Hypothalamus (tissue), 51 donors: ENCODE measurements at regions not wholly inside any gene's neighbourhood (a gene's known extent, or its start where the extent isn't known, plus 50 kb on each side); places are given as distances from the start of the nearest gene placed in this dataset.

Experiments used
- DNase-seq, 51 donors: peaks; one replicate each; lab custom pipeline; 2025; lab: John Stamatoyannopoulos, UW

DNA sequence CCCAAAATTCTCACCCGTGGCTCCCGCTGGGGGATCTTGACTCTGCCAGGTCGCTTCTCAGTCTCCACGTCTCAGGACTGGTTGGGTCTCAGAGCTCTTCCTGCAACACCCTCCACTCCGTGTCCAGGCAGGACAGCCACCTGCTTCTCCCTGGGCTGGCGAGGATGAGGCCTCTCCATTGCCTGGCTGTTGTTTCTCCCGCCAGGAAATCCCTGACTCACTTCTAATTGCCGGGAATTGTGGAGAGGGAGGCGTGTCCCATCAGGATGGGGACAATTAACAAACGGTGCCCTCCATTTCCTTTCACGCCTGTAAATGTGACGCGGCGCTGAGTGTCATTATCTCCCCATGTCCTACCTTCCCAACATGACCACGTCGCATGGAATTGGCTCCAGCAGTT lies 204.5 kb downstream of the RBFOX3 start:
- no peak for DNase-seq

DNA sequence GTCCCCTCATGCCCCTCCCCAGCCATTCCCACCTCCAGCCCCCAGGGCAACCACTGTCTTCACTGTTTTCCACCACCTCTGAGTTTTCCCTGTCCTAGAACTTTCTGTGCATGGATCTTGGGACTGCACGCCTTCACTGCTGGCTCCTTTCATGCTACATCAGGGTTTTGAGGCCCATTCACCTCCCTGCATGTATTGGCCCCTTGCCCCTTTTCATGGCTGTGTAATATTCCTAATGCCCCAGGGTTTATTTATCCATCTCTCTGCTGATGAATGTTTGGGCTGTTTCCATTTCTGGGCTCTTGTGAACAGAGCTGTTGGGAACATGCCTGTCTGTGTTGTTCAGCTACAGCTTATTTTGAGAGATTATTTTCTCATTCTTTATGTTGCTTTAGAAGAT lies 205.0 kb downstream of the RBFOX3 start:
- DNase-seq: no peak

DNA sequence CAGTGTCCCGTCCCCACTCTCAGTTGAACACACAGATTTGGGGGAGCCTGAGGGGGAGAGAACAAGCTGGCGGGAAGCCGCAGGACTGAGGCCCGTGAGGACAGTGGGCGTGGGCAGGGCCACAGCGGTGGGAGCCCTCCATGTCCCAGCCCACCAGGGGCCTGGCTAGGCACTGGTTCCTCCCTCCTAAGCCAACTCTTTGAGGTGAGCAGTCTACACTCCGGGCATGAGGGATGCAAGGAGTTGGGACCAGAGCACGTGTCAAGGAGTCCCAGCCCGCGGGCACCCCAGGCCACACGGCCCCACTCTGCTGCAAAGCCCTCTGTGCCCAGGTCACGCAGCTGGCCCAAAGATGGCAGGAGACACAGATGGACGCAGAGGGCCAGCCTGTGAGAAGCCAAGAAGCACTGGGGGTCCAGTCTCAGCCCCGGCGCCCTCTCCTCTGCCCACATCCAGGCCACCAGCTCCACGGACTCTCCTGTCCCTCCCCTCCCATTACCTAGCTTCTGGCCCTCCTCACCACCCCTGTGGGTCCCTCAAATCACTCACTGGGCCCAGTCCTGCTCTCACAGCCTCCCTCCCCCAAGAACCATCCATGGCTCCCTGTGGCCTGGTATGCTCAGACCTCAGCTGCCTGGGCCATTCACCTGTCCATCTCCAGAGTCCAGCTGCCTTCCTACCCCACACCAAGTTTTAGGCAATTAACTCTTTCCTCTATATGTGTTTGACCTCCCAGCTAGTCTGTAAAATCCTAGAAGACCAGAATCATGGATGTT lies 206.5 kb downstream of the RBFOX3 start:
- no peak for DNase-seq

DNA sequence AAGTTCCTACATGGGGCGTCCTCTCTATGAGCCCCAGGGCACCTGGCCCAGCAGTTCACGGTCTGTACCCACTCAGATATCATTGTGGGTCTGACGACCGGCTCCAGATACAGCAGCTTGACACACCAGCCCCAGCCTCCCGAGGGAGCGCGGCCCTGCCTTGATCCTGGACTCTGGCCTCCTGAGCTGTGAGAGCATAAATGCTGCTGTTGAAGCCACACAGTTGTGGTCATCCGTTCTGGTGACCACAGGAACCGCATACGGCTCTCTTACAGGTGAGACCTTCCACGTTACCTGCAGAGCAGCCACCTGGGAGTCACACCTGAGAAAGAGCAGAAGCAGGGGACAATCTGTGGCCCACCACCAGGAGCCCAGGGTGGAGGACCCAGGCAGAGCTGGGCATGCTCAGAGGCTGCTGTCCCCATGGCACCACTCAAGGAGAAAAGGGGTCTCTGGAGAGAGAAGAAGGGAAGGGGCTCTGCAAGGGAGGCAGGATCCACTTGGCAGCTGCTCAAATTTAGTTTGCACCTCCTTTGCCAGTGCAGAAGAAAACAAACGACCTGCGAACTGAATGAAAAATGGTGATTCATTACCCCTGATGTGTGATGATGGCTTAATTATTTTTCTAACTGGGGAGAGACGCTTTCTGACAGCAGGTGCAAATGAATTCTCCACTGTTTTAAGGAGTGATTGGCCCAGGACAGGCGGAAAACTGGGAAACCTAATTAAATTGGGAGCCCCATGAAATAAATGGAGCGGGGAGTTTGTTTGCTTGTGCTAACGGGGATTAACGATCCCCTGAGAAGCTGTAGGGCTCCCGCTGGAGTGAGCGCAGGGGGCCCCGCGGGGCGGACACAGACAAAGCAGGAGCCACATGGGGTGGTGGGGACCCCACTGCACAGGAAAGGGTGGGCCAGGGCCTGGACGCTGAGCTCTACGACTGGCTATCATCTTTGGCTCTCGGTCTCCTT lies 208.9 kb downstream of the RBFOX3 start:
- DNase-seq: no peak

DNA sequence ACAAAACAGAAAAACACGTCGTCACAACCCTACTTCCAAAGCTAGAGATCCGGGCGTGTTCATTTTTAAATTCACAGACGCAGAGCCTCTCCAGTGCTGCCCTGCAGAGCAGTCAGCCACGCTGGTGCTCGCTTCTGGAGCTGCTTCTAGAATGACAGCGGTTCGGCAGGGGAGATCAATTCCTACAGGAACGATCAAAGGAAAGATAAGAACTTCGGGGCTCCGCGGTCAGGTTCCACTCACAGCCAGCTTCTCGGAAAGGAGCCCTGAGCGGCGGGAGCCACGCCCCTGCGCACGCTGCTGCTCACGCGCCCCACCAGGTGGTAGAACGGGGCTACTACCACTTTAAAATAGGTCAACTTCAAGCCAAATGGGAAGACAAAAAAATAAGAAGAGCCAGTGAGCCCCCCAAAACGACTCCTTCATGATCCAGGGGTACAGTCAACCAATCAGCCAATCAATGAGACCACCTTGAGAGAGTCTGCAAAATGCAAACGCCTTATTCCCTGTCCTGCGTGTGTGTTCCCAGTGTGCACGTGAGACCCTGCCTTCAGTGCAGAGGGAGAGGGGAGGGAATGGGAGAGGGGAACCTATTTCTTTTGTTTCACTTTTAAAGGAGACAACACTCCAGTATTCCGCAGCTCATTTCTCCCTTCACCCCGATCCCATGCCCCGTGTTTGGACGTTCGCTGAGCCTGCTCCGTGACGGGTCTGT lies 209.7 kb downstream of the RBFOX3 start:
- DNase-seq: peak in 44 of 51 donors; percentile 2 to 72 (median 40)

DNA sequence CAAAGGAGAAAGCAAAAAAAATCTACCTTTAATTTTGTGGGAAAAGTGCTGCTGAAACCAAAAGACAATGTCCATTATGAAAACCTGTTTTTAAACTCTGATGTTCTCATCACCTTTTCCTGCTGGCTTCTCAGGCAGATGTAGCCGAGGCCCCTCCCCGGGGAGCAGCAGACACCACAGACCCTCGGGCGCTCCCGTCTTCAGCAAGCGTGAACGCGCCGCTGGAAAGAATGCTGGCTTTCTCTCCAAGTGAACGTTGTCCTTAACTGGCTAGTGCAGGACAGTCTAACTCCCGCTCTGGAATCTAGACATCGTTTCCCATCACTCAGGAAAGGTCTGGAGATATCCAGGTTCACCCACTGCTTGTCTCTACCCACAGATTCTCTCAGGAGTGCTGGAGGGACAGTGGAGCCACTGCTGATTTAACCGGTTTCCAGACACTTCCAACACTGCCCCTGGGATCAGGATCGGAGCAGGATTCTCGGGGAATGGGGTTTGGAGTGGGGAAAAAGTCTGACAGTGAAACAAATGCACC lies 211.2 kb downstream of the RBFOX3 start:
- no peak for DNase-seq

DNA sequence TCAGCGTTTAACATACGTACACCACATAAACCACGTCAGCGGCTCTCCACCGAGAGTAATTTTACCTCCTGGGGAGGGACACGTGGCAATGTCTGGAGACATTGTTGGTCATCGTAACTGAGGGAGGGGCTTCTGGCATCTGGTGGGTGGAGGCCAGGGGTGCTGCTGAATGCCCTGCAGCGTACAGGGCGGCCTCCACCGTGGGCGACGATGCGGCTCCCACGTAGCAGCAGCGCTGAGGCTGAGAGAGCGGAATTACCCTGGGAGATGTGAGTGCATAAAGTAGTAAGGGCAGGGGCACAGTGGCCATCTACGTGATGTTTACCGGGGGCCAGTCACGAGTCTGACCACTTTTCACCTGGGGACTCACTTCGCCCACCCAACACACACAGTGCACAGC lies 212.4 kb downstream of the RBFOX3 start:
- DNase-seq: no peak

DNA sequence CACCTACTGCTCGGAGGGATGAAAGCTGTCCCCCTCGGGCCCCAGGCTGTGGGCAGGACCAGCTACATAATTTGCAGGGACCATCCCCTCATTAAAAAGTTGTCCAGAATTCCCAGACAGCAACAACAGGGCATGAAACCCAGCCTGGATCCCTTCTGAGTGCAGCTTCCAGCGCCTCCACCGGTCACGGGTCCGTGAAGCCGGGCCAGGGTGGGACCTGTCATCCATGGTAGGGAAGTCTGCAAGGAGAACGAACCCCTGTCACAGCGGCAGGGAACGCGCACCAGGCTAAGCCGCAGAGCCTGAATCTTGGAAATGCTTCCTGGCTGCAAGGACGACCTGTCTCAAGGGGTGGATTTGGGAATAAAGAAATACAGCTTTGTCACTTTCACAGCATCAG lies 214.2 kb downstream of the RBFOX3 start:
- DNase-seq: no peak

DNA sequence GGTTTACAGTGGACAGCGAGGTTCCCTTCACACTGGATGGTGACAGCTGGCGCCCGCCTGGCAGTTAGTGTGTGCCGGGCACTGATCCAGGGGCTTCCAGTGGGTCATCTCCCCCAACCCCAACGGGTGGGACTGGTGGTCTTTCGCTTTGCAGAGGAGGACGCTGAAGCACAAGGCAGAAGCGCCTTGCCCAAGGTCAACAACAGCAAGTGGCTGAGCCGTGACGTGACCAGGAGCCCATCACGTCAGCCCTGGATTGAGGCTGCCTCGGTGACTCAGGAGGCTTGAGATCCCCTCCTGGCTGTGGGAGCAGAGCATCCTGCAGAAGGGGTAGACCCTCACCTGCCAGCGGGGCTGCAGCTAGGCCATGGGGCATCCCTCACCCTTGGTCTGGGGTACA lies 215.3 kb downstream of the RBFOX3 start:
- no peak for DNase-seq

DNA sequence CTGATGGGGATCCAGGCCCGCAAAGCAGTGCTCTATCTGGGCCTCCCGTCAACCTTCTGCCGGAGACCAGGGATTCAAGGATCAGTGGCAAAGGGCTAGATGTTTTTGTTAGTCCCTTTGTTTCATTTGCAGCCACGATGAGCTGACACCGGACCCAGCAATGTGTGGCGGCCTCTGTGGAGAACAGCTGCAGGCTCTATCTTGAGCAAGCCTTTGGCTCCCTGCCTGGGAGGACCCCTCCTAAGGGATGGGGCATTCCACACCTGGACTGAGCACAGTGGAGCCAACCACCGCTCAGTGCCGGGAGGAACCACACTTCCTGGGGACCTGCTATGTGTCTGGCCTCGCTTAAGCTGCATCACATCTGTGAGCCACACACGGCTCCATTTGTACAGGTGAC lies 215.8 kb downstream of the RBFOX3 start:
- DNase-seq: no peak

DNA sequence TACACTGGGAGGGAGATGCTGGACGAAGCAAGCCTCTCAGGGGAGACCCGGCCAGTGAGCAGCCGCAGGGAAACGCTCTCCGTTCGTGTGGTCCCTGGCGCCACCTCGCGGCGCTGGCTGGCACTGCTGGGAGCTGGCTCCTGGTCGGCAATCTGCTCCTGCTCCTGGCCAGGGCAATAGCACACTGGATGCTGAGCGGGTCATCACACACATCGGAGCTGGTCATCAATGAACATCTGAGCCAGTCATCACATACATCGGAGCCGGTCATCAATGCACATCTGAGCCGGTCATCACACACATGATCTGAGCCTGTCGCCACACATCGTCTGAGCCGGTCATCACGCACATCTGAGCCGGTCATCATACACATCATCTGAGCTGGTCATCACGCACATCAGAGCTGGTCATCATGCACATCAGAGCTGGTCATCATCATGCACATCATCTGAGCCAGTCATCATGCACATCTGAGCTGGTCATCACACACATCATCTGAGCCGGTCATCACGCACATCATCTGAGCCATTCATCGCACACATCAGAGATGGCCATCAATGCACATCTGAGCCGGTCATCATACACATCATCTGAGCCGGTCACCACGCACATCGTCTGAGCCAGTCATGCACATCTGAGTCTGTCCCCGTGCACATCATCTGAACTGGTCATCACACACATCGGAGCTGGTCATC lies 217.3 kb downstream of the RBFOX3 start:
- peak in 50 of 51 donors; percentile 2 to 89 (median 68) for DNase-seq

DNA sequence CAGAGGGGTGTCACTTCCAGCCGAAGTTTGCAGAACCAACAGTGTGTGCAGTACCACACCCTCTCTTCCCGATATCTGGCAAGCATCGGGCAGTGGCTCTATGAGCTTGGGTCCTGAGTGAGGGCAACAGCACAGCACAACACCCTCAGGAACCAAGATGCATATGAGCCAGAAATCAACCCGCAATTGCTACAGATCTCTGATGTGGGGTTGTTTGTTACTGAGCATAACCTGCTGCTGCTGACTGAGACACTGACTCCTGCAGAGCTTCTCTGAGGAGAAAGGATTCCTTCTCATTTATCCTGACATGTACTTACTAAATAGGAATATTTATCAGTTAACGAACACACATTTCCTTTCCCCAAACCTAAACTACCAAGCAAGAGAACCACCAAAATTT lies 218.3 kb downstream of the RBFOX3 start:
- no peak for DNase-seq

DNA sequence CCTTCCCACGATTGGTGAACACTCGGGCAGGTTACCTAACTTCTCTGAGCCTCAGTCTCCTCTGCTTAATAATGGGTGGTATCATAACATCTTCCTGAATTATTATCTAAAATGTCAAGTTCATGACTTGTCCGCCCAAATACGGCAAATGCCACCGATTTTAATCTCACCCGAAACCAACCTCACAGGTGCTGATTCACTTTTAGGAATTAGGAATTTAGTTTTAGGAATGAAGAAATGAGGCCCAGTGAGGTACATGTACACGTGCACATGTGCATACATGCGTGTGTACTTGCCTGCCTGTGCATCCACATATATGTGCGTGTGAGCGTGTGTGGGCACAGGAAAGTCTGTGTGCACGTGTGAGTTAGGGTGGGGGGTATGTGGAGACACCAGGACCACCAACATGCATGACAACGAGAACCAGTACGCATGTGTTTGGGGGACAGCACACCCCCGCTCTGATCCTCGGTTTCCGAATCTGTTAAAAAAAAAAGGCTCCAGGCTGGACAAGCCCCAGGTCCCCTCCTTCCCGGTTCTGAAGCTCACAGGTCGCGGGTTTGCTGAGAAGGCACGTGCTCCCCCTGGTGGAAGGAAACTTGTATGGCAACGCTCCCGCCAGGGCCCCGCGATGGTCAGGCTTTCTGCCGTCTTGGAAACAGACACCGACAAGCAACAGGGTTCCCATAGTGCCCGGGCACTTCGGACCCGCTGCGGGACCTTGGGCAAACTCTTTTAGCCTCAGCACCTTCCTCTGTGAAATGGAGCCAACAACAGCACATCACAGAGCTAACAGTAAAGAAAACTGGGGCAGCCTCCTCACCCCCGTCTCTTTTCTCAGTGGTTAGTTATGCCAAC lies 219.2 kb downstream of the RBFOX3 start:
- DNase-seq: peak in 48 of 51 donors; percentile 3 to 77 (median 46)

DNA sequence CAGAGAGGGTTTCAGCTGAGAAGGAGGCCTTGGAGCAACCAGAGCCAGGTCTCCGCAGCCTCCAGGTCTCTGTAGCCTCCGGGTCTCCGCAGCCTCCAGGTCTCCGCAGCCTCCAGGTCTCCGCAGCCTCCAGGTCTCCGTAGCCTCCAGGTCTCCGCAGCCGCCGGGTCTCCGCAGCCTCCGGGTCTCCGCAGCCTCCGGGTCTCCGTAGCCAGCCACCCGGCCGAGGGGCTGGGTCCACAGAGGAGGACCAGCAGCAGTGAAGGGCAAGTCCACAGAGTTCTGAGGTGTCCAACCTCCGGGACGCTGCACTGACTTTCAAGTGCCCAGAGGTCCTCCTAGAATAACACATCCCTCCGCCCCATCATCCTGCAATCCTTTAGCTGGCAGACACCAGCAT lies 221.0 kb downstream of the RBFOX3 start:
- no peak for DNase-seq

DNA sequence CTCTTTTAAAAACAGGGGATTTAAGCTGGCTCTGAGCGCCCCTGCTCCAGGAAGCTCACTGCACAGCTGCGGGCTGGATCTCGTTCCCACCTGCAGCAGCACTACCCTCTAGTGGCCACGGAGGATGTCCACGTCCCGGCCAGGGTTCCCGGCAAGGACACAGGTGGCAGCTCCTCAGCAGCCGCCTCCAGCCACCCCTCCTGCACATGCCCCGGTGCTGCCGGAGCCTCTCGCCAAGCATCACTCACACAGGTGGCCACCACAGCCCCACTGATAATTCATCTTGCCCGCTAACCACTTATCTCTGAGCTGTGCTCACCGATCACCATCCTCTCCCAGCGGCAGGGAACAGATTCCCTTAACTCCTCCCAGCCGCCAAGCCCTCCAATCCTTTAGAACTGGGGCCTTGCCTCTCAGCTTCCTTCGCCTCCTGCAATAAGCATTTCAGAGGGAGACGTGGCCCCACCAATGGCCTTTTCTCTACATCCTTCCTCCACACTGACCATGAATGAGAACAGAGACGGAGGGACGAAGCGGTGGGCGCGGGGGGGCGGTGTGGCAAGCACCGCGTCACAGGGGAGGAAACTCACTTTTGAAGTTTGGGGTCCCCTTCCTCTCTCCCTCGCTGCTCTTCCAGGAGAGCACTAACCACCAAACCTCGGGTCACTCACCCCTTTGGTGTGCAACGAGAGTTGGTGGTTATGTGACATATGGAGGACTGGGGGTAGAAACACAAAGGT lies 222.1 kb downstream of the RBFOX3 start:
- DNase-seq: peak in 27 of 51 donors; percentile 1 to 63 (median 14)

DNA sequence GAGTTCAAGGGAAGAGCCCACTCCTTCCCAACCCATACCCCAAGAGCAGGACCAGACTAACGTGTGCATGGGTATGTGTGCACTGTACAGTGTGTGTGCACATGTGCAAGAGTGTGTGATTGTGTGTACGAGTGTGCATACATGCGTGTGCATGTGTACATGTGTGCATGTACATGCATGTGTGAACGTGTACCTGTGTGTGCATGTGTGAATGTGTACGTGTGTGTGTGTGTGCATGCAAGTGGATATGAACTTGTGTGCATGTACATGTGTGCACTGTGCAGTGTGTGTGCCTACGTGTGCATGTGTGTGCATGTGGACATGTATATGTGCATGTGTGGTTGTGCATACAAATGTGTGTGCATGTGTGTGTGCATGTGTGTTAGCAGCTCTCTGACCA lies 223.1 kb downstream of the RBFOX3 start:
- DNase-seq: no peak

DNA sequence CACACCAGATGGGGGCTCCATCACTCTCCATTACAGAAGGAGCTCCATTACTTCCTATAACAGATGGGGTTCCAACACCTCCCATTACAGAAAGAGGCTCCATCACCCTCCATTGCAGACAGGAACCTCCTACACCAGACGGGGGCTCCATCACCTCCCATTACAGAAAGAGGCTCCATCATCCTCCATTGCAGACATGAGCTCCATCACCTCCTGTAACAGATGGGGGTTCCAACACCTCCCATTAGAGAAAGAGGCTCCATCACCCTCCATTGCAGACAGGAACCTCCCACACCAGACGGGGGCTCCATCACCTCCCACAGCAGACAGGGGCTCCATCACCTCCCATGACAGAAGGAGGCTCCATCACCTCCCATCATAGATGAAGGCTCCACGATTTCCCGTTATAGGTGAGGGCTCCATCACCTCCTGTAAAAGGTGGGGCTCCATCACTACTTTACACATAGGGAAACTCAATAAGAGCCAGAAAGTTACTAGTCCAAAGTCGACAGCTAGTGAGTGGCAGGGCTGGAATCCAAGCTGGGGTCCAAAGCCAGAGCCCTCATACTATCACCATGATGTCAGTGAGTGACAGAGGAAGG lies 224.8 kb downstream of the RBFOX3 start:
- DNase-seq: no peak

DNA sequence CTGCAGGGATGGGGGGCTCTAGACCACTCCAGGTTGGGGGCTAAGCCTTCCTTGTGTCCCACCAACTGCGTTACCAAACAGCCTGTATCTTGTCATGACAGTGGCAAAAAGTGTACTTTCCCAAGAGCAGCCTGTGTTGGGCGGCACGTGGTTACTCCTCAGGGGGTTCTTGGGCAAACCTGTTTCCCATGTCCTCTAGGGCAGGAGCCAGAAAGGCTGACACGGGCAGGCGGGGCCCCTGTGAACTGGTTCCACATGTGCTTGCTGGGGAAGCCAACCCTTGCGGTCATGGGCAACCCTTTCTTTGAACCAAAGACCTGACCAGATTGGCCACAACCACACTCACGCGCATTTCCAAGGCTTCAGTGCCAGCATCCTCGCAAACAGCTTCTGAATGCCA lies 228.5 kb downstream of the RBFOX3 start:
- no peak for DNase-seq
